ENCODE measurements at regions not wholly inside any gene's neighbourhood (a gene's known extent, or its start where the extent isn't known, plus 50 kb on each side); places are given as distances from the start of the nearest gene placed in this dataset.

GRCh38 chr13:40334031-40334430 lies 332.4 kb downstream of the FOXO1 start:
- TF ChIP-seq CTCF (IDR thresholded peaks at IDR 0.05; ENCODE audit: insufficient read depth, low read length, poor library complexity, severe bottlenecking) (no peak), EZH2phosphoT487 (conservative IDR thresholded peaks at IDR 0.05; ENCODE audit: low read length) (no peak)

Measured in SU-DHL-6 (cell line).